ENCODE measurements at regions not wholly inside any gene's neighbourhood (a gene's known extent, or its start where the extent isn't known, plus 50 kb on each side); places are given as distances from the start of the nearest gene placed in this dataset.

DNA sequence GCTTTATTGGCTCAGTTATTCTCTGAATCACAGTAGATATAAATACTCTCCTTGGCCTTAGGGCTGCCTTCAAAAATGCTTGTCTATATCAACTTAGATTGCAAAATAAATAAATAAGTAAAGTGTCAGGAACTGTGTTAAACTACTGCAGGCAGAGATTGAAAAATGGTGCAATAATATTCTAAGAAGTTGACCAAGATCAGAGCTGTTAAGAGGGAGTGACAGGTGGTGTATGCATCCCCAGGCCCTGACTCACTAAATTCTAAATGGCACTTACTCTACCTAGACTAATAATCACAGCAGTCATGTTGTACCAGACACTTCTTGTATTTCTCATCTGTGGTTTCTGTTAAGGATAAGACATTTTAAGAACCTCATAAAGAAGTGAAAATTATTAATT, 235.1 kb upstream of the SPOCK3 start:
- H3K79me2 ChIP-seq (ENCODE audit: insufficient read depth, low read length) = no peaks in the 10 kb centered on the region
- no peak overlapping the region for H3K9ac ChIP-seq (ENCODE audit: low read depth, low read length, poor library complexity, severe bottlenecking)
- no peak overlapping the region for H3K4me2 ChIP-seq (ENCODE audit: low read depth, low read length, poor library complexity, severe bottlenecking)
- no peaks in the 10 kb centered on the region for H3F3A ChIP-seq (ENCODE audit: low read depth)
- no peaks in the 10 kb centered on the region for H3K9me3 ChIP-seq (ENCODE audit: insufficient read depth, low read depth, low read length)
- no peak overlapping the region for H2AFZ ChIP-seq (ENCODE audit: low read length)
- H3K4me1 ChIP-seq (ENCODE audit: insufficient read depth, low read length, poor library complexity, severe bottlenecking) = no peaks in the 10 kb centered on the region
- TF ChIP-seq EZH2phosphoT487 (IDR thresholded peaks at IDR 0.05; ENCODE audit: borderline replicate concordance) = no peak
- TF ChIP-seq, protein P1, sequence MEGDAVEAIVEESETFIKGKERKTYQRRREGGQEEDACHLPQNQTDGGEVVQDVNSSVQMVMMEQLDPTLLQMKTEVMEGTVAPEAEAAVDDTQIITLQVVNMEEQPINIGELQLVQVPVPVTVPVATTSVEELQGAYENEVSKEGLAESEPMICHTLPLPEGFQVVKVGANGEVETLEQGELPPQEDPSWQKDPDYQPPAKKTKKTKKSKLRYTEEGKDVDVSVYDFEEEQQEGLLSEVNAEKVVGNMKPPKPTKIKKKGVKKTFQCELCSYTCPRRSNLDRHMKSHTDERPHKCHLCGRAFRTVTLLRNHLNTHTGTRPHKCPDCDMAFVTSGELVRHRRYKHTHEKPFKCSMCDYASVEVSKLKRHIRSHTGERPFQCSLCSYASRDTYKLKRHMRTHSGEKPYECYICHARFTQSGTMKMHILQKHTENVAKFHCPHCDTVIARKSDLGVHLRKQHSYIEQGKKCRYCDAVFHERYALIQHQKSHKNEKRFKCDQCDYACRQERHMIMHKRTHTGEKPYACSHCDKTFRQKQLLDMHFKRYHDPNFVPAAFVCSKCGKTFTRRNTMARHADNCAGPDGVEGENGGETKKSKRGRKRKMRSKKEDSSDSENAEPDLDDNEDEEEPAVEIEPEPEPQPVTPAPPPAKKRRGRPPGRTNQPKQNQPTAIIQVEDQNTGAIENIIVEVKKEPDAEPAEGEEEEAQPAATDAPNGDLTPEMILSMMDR (conservative IDR thresholded peaks at IDR 0.05; ENCODE audit: low read length) = no peak
- H4K20me1 ChIP-seq (ENCODE audit: insufficient read depth, low read length, poor library complexity, severe bottlenecking) = no peaks in the 10 kb centered on the region
- H3K9me2 ChIP-seq (replicated peaks; ENCODE audit: low read depth, low read length) = no peaks in the 10 kb centered on the region
- H3K27me3 ChIP-seq (ENCODE audit: insufficient read depth, low read length, poor library complexity, severe bottlenecking) = no peaks in the 10 kb centered on the region
- no peaks in the 10 kb centered on the region for H3K36me3 ChIP-seq (ENCODE audit: insufficient read depth, low read length)
- no peak overlapping the region for H3K4me3 ChIP-seq (ENCODE audit: low read length, poor library complexity, severe bottlenecking)

DNA sequence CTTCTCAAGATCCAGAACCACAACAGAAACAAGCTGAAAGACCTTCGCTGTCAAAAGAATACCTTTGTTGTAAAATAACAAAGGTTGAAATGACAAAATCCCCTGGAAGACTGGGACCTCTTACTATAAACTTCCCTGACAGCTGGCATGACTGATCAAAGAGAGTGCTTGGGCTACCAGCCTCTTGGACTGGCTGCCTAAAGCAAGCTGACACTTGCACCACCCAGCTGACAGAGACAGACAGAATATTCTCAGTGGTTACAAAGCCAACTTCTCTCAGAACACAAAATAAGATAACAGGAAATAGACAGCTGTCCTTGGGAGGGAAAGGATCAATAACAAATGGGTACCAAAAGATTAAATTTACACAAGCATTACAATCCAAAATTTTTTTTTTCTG, 241.7 kb upstream of the SPOCK3 start:
- TF ChIP-seq, protein P1 (conservative IDR thresholded peaks at IDR 0.05; ENCODE audit: low read length) = no peak
- TF ChIP-seq EZH2phosphoT487 (IDR thresholded peaks at IDR 0.05; ENCODE audit: borderline replicate concordance) = no peak

DNA sequence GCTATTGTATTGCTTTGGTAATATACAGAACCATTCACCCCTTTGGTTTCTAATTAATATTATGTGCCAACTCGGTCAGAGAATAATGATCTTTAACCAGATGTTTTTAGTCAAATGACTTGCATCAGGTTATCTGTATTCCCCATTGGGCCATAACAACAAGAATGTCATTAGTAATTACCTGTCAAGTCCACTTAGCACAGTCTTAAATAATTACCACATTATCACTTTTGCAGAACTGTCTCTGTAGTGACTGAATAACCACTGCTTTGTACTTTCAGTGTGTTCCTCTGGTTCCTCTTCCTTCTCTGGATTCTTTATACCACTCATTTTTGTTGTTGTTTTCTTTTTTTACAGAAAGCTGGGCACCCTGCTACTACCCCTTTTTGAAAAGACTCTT, 257.7 kb upstream of the SPOCK3 start:
- H3K4me1 ChIP-seq (ENCODE audit: insufficient read depth, low read length, poor library complexity, severe bottlenecking) = no peaks in the 10 kb centered on the region
- H3F3A ChIP-seq (ENCODE audit: low read depth) = no peaks in the 10 kb centered on the region
- no peaks in the 10 kb centered on the region for H4K20me1 ChIP-seq (ENCODE audit: insufficient read depth, low read length, poor library complexity, severe bottlenecking)
- H3K27me3 ChIP-seq (ENCODE audit: insufficient read depth, low read length, poor library complexity, severe bottlenecking) = no peaks in the 10 kb centered on the region
- no peak overlapping the region for H2AFZ ChIP-seq (ENCODE audit: low read length)
- H3K9ac ChIP-seq (ENCODE audit: low read depth, low read length, poor library complexity, severe bottlenecking) = no peak overlapping the region
- no peak overlapping the region for H3K4me2 ChIP-seq (ENCODE audit: low read depth, low read length, poor library complexity, severe bottlenecking)
- no peaks in the 10 kb centered on the region for H3K79me2 ChIP-seq (ENCODE audit: insufficient read depth, low read length)
- H3K9me3 ChIP-seq (ENCODE audit: insufficient read depth, low read depth, low read length) = no peaks in the 10 kb centered on the region
- H3K9me2 ChIP-seq (replicated peaks; ENCODE audit: low read depth, low read length) = no peaks in the 10 kb centered on the region
- H3K4me3 ChIP-seq (ENCODE audit: low read length, poor library complexity, severe bottlenecking) = no peak overlapping the region
- TF ChIP-seq, protein P1 (conservative IDR thresholded peaks at IDR 0.05; ENCODE audit: low read length) = no peak
- TF ChIP-seq EZH2phosphoT487 (IDR thresholded peaks at IDR 0.05; ENCODE audit: borderline replicate concordance) = no peak
- H3K36me3 ChIP-seq (ENCODE audit: insufficient read depth, low read length) = no peaks in the 10 kb centered on the region

More for the DNA sequence above, 241.7 kb upstream of the SPOCK3 start:
- Histone ChIP-seq H4K20me1 (ENCODE audit: insufficient read depth, low read length, poor library complexity, severe bottlenecking) (no peaks in the 10 kb centered on the region), H3K79me2 (ENCODE audit: insufficient read depth, low read length) (no peaks in the 10 kb centered on the region), H3F3A (ENCODE audit: low read depth) (no peaks in the 10 kb centered on the region), H3K4me1 (ENCODE audit: insufficient read depth, low read length, poor library complexity, severe bottlenecking) (no peaks in the 10 kb centered on the region), H3K4me2 (ENCODE audit: low read depth, low read length, poor library complexity, severe bottlenecking) (no peak overlapping the region), H3K36me3 (ENCODE audit: insufficient read depth, low read length) (no peaks in the 10 kb centered on the region), H3K9me2 (replicated peaks; ENCODE audit: low read depth, low read length) (no peaks in the 10 kb centered on the region), H3K9ac (ENCODE audit: low read depth, low read length, poor library complexity, severe bottlenecking) (no peak overlapping the region), H3K27me3 (ENCODE audit: insufficient read depth, low read length, poor library complexity, severe bottlenecking) (no peaks in the 10 kb centered on the region), H3K9me3 (ENCODE audit: insufficient read depth, low read depth, low read length) (no peaks in the 10 kb centered on the region), H3K4me3 (ENCODE audit: low read length, poor library complexity, severe bottlenecking) (no peak overlapping the region), H2AFZ (ENCODE audit: low read length) (no peak overlapping the region)
